ENCODE measurements at regions not wholly inside any gene's neighbourhood (a gene's known extent, or its start where the extent isn't known, plus 50 kb on each side); places are given as distances from the start of the nearest gene placed in this dataset.

DNA sequence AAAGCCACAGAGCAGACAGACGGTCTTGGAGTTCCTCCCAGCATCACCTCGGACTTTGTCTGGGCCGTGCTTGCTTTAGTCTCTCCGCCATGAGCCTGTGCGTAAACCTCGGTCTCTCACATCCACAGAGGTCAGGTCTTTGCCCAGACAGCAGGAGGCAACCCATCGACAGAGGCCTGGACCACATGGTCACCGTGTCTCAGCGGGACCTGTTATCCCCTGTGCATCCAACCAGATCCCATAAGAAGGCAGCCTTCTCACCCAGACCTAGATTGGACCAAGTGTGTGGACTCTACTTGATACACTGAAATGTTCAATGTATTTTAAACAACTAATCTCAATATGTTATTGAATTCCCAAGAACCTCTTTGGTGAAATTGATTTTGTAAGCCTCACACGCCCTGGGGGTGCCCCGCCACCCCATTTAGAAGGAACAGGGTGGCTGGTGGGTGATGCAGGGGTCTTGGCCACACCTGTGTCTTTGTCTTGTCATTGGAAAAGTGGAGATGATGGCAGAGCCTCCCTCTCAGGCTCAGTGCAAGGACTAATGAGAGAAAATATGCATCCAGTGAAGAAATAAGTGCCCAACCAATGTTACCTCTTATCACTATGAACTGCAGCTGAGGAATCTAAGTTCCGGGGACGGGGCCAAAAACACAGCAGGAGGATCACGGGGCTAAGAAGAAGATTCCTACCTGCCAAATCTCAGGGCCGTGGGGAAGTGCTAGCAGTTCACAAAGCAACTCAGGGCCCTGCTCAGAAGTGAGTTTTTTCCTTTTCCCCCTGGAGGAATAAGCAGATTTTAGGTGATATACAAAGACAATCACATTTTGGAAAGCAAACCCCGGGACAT is 101.6 kb upstream of the BACE2 start:
- no peak for DNase-seq (ENCODE audit: low read depth in 2 of 2)
- TF ChIP-seq, protein P1, sequence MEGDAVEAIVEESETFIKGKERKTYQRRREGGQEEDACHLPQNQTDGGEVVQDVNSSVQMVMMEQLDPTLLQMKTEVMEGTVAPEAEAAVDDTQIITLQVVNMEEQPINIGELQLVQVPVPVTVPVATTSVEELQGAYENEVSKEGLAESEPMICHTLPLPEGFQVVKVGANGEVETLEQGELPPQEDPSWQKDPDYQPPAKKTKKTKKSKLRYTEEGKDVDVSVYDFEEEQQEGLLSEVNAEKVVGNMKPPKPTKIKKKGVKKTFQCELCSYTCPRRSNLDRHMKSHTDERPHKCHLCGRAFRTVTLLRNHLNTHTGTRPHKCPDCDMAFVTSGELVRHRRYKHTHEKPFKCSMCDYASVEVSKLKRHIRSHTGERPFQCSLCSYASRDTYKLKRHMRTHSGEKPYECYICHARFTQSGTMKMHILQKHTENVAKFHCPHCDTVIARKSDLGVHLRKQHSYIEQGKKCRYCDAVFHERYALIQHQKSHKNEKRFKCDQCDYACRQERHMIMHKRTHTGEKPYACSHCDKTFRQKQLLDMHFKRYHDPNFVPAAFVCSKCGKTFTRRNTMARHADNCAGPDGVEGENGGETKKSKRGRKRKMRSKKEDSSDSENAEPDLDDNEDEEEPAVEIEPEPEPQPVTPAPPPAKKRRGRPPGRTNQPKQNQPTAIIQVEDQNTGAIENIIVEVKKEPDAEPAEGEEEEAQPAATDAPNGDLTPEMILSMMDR (IDR thresholded peaks at IDR 0.05; ENCODE audit: low read depth, low read length): no peak
- H3K4me3 ChIP-seq (replicated peaks in 1 of 2; ENCODE audit: low read depth in 2 of 2, low read length in 2 of 2): no peak overlapping the region

DNA sequence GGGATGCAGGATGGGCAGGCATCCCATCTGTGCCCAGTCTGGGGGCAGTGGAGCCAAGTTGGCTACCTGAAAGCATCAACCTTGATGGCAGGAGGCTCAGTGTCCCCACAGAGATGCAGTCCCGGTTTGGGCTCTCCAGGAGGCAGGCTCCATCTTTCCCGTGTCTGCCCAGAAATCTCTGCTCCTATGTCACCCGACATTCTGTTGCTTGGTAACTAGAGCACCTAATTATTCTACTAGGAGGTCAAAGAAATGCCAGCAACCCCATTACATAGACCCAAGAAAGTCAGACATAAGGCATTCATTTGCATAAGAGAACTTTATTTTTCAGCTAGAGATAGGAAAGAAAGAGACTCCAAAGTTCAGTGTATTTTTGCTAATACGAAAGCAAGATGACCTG is 100.3 kb upstream of the BACE2 start:
- TF ChIP-seq, protein P1 (IDR thresholded peaks at IDR 0.05; ENCODE audit: low read depth, low read length): no peak
- no peak for DNase-seq (ENCODE audit: low read depth in 2 of 2)
- no peak overlapping the region for H3K4me3 ChIP-seq (replicated peaks in 1 of 2; ENCODE audit: low read depth in 2 of 2, low read length in 2 of 2)

DNA sequence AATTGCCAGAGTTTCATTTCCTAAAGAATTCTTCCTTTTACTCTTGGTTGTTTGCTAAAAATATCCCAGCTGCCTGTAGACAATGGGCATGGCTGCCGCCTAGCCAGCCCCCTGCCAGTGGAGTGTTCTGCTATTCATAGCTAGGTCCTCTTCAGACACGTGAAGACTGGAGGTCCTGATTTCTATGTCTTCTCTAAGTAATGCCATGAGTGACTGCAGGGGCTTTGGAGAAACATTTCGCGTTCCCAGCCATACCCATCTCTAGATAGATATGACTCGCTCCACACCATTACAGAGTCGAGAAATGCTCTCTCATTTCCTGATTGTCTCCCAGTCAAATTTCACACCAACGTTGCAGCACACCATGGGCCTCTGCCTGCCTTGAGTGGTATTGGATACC is 99.5 kb upstream of the BACE2 start:
- no peak for DNase-seq (ENCODE audit: low read depth in 2 of 2)
- TF ChIP-seq, protein P1 (IDR thresholded peaks at IDR 0.05; ENCODE audit: low read depth, low read length): no peak
- no peak overlapping the region for H3K4me3 ChIP-seq (replicated peaks in 1 of 2; ENCODE audit: low read depth in 2 of 2, low read length in 2 of 2)

DNA sequence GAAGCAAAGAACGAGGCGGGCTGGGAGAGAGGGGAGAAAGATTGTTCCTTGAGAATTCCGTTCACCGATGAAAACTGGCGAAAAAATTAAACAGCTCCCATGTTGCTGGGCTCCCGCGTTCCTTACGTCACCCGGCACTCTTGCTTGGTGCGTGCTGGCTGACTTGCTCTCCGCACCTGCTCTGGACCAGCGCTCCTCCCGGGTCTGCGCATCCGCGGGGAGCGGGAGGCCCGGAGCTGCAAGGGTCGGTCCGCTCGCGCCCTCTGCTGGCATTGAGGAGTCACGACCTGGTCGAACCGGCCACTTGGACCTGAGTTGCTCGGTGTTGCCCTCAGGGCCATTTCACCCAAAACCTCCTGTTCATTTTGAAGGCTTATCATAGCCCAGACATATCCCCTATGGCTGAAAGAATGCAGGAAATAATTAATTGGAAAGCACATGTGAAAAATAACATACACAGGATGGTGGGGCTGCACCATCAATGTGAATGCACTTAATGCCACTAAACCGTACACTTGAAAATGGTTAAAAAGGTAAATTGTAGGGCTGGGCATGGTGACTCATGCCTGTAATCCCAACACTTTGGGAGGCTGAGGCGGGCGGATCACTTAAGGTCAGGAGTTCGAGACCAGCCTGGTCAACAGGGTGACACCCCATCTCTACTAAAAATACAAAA is 98.9 kb upstream of the BACE2 start:
- H3K4me3 ChIP-seq (replicated peaks in 1 of 2; ENCODE audit: low read depth in 2 of 2, low read length in 2 of 2): no peak overlapping the region
- TF ChIP-seq, protein P1 (IDR thresholded peaks at IDR 0.05; ENCODE audit: low read depth, low read length): peak; percentile 86
- peak; percentile 63 to 65 for DNase-seq (ENCODE audit: low read depth in 2 of 2)

DNA sequence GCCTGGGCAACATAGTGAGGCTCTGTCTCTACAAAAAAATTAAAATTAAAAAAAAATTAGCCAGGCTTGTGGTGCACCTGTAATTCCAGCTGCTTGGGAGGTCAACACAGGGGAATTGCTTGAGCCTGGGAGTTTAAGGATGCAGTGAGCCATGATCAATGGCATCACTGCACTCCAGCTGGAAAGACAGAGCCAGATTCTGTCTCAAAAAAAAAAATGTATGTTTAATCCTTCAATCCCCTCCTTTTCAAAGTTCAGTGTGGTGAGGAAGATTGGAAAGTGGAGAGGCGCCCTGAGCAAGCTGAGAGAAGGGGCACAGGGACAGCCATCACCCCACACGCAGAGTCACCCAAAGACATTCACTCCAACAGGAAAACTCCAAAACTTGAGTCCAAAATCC is 97.7 kb upstream of the BACE2 start:
- TF ChIP-seq, protein P1 (IDR thresholded peaks at IDR 0.05; ENCODE audit: low read depth, low read length): no peak
- no peak for DNase-seq (ENCODE audit: low read depth in 2 of 2)
- no peak overlapping the region for H3K4me3 ChIP-seq (replicated peaks in 1 of 2; ENCODE audit: low read depth in 2 of 2, low read length in 2 of 2)

DNA sequence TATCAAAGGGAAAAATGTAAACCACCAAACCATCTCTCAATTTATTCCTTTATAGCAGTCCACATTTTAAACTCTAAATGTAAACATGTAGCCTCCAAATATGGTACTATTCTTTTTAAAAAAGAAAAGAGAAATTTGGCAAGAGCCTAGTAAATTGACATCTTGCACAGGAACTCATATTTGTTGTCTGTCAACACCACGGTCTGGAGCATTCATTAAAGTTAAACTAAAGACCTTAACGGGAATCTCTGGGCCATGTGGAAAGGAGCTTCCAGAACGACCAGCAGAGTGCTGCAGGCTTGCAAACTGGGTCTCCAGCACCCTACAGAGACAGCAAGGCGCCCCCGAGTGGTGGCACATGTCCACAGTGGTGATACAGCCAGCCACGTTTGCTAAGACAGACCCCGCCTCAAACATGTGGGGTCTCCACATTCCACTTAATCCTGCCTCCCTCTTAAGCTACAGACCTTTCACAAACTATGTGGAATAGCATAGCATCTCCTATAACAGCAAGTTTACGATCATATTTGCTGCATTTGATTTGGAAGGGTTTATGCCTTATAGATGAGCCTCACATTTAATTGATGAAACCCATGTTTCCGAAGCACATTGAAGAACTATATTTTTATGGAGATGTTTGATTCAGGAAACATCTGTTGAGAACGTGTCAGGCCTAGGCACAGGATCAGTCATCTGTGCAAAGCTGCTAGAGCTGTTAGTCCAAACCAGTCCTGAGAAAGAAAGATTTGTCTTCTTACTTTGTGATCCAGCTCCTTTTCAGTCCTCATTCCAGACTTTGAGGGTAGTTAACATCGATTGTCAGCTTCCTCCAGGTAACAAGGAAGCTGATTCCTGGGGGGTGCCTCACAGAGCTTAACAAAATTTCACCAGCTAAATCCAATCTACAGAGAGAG is 96.4 kb upstream of the BACE2 start:
- no peak for DNase-seq (ENCODE audit: low read depth in 2 of 2)
- TF ChIP-seq, protein P1 (IDR thresholded peaks at IDR 0.05; ENCODE audit: low read depth, low read length): no peak
- no peak overlapping the region for H3K4me3 ChIP-seq (replicated peaks in 1 of 2; ENCODE audit: low read depth in 2 of 2, low read length in 2 of 2)

Data from cardiac fibroblast (primary cell).